ENCODE measurements at regions not wholly inside any gene's neighbourhood (a gene's known extent, or its start where the extent isn't known, plus 50 kb on each side); places are given as distances from the start of the nearest gene placed in this dataset.

DNA sequence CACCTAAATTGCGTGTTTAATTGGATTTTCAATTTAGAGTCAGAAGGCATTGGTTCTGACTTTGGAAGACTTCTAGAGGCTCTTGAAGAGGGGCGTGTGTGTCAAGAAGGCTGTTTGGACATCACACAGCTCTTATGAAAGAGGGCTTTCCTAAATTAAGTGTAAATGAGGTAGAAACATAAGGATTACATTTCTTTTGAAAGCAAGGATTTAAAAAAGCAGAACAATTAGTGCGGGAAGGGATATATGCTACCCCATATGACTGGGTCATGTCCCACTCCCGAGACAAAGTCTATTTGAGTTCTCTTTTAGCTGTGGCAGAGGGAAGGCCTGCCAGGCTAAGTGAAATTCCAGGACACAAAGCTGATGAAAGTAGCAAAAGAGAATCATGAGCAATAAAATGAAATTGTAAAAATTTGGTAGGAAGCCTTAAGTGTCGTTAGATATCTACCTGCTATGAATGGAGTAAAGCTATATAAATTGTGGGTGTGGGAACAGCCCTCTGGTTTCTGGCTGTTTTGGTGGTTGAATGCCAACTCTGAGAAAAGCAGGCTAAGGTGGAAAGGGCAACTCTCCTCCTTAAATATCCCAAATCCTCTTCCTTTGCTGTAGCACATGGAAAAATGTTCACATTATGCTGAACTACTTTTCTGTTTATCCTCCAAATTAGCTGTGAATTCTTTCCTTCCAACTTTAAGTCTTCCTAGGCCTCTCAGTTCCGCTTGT, 100.6 kb upstream of the TSC22D2 start:
- H3K9me3 Mint-ChIP-seq (ENCODE audit: low read depth): peaks cover 9% of the 10 kb centered on the region
- peak overlapping the region; percentile 8 for H3K27ac Mint-ChIP-seq (ENCODE audit: unreplicated experiment)
- TF ChIP-seq, protein P1, sequence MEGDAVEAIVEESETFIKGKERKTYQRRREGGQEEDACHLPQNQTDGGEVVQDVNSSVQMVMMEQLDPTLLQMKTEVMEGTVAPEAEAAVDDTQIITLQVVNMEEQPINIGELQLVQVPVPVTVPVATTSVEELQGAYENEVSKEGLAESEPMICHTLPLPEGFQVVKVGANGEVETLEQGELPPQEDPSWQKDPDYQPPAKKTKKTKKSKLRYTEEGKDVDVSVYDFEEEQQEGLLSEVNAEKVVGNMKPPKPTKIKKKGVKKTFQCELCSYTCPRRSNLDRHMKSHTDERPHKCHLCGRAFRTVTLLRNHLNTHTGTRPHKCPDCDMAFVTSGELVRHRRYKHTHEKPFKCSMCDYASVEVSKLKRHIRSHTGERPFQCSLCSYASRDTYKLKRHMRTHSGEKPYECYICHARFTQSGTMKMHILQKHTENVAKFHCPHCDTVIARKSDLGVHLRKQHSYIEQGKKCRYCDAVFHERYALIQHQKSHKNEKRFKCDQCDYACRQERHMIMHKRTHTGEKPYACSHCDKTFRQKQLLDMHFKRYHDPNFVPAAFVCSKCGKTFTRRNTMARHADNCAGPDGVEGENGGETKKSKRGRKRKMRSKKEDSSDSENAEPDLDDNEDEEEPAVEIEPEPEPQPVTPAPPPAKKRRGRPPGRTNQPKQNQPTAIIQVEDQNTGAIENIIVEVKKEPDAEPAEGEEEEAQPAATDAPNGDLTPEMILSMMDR (IDR thresholded peaks at IDR 0.05): no peak
- H3K4me3 Mint-ChIP-seq (ENCODE audit: unreplicated experiment): no peak overlapping the region
- H3K4me1 Mint-ChIP-seq (ENCODE audit: low read depth): peaks cover 23% of the 10 kb centered on the region
- no peak for DNase-seq (ENCODE audit: low spot score)
- no peaks in the 10 kb centered on the region for H3K27me3 Mint-ChIP-seq (ENCODE audit: low read depth)
- H3K36me3 Mint-ChIP-seq (ENCODE audit: low read depth): no peaks in the 10 kb centered on the region

- Mint-ChIP-seq H3K36me3 (ENCODE audit: low read depth) (no peaks in the 10 kb centered on the region), H3K4me1 (ENCODE audit: low read depth) (peaks cover 28% of the 10 kb centered on the region)
These were observed 101.2 kb upstream of the TSC22D2 start for GRCh38 chr3:150306906-150307305.

DNA sequence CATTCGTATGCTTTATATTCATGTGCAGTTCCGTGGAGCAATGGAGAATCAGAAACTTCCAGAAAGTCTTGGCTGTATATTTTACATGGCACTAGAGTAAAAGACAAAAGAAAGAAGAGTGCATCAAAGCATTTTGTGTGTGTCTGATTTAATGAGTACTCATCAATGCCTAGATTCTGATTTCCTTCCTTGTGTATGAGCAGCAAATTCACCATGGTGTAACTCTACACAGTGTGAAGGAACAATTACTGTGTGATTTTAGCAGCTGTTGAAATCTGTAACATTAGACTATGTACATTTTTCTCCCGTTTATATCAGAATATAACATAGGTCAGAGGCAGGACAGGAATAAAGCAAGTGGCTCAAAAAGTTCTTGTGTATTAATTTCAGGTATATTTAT, 102.0 kb upstream of the TSC22D2 start:
- Mint-ChIP-seq H3K4me1 (ENCODE audit: low read depth) (peaks cover 35% of the 10 kb centered on the region), H3K27ac (ENCODE audit: unreplicated experiment) (no peak overlapping the region), H3K27me3 (ENCODE audit: low read depth) (no peaks in the 10 kb centered on the region), H3K36me3 (ENCODE audit: low read depth) (no peaks in the 10 kb centered on the region), H3K9me3 (ENCODE audit: low read depth) (peaks cover 5% of the 10 kb centered on the region), H3K4me3 (ENCODE audit: unreplicated experiment) (no peak overlapping the region)
- TF ChIP-seq, protein P1 (IDR thresholded peaks at IDR 0.05): no peak
- no peak for DNase-seq (ENCODE audit: low spot score)

More at GRCh38 chr3:150306906-150307305, 101.2 kb upstream of the TSC22D2 start:
- TF ChIP-seq, protein P1 (IDR thresholded peaks at IDR 0.05): no peak
- no peak for DNase-seq (ENCODE audit: low spot score)
- Mint-ChIP-seq H3K27ac (ENCODE audit: unreplicated experiment) (no peak overlapping the region), H3K27me3 (ENCODE audit: low read depth) (no peaks in the 10 kb centered on the region), H3K9me3 (ENCODE audit: low read depth) (peaks cover 5% of the 10 kb centered on the region), H3K4me3 (ENCODE audit: unreplicated experiment) (no peak overlapping the region)

DNA sequence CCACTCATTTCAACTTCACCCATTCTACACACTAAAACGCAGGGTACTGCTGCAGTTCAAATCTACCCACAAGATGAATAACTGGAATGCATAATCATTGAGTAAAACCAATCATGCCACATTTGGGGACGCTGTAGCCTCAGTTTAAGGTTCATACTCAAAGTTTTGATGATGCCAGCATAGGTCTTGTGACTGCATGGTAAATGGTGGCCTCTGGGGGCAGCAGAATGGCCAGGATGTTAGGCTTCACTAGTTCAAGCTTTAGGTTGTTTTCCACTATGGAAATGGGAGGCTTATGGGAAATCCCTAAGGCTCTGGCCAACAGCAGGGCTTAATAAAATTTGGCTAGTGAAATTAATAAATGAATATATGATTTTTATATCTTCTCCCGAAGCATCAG, 104.3 kb upstream of the TSC22D2 start:
- TF ChIP-seq, protein P1 (IDR thresholded peaks at IDR 0.05): peak; percentile 47
- Mint-ChIP-seq H3K27me3 (ENCODE audit: low read depth) (no peaks in the 10 kb centered on the region), H3K4me1 (ENCODE audit: low read depth) (peaks cover 48% of the 10 kb centered on the region), H3K27ac (ENCODE audit: unreplicated experiment) (no peak overlapping the region), H3K4me3 (ENCODE audit: unreplicated experiment) (no peak overlapping the region), H3K9me3 (ENCODE audit: low read depth) (peaks cover 2% of the 10 kb centered on the region), H3K36me3 (ENCODE audit: low read depth) (no peaks in the 10 kb centered on the region)
- no peak for DNase-seq (ENCODE audit: low spot score)

- H3K27me3 Mint-ChIP-seq (ENCODE audit: low read depth): no peaks in the 10 kb centered on the region
- H3K36me3 Mint-ChIP-seq (ENCODE audit: low read depth): no peaks in the 10 kb centered on the region
- no peak for DNase-seq (ENCODE audit: low spot score)
- no peaks in the 10 kb centered on the region for H3K9me3 Mint-ChIP-seq (ENCODE audit: low read depth)
- peaks cover 32% of the 10 kb centered on the region for H3K4me1 Mint-ChIP-seq (ENCODE audit: low read depth)
- H3K27ac Mint-ChIP-seq (ENCODE audit: unreplicated experiment): peak overlapping the region; percentile 60
- no peak overlapping the region for H3K4me3 Mint-ChIP-seq (ENCODE audit: unreplicated experiment)
- TF ChIP-seq, protein P1 (IDR thresholded peaks at IDR 0.05): no peak
These were observed 105.9 kb upstream of the TSC22D2 start for GRCh38 chr3:150302246-150302645.

Measured in chondrocyte (in vitro differentiated cells).